DLD1 (cell line): ENCODE measurements at regions not wholly inside any gene's neighbourhood (a gene's known extent, or its start where the extent isn't known, plus 50 kb on each side); places are given as distances from the start of the nearest gene placed in this dataset.
"Not testable (repeated sequence)": the region's sequence is repeated elsewhere in the genome, so short reads cannot be mapped to it uniquely, and the experiment has no call there.

Experiments
- in situ Hi-C: cut with HindIII; loops from 2 replicates; pipeline ENCODE4 v1.10.0; 2017; ENCODE audit warnings: low sequenced_read_pairs

GRCh38 chr9:113661074-113661473, 197.5 kb downstream of the RGS3 start:
- in situ Hi-C loops: loop anchor here (25.0 kb wide), 1 partner anchor 249 kb away; the partner anchor contains the start of genes ALAD, C9orf43 and POLE3

GRCh38 chr9:113664181-113664875, 200.8 kb downstream of the RGS3 start:
- in situ Hi-C loops: loop anchor here (25.0 kb wide), 1 partner anchor 252 kb away; the partner anchor contains the start of genes ALAD, C9orf43 and POLE3

GRCh38 chr9:113665064-113665463, 201.5 kb downstream of the RGS3 start:
- in situ Hi-C loops: loop anchor here (25.0 kb wide), 1 partner anchor 253 kb away; the partner anchor contains the start of genes ALAD, C9orf43 and POLE3

- in situ Hi-C loops: loop anchor here (25.0 kb wide), 1 partner anchor 253 kb away; the partner anchor contains the start of genes ALAD, C9orf43 and POLE3
Observed at GRCh38 chr9:113665756-113666155, 202.2 kb downstream of the RGS3 start.

- in situ Hi-C loops: loop anchor here (25.0 kb wide), 1 partner anchor 256 kb away; the partner anchor contains the start of genes ALAD, C9orf43 and POLE3
Observed at GRCh38 chr9:113668061-113668460, 204.5 kb downstream of the RGS3 start.

GRCh38 chr9:113669522-113670115, 206.1 kb downstream of the RGS3 start:
- in situ Hi-C loops: loop anchor here (25.0 kb wide), 1 partner anchor 257 kb away; the partner anchor contains the start of genes ALAD, C9orf43 and POLE3

GRCh38 chr9:113673726-113674125, 202.4 kb upstream of the ZNF618 start:
- in situ Hi-C loops: loop anchor here (25.0 kb wide), 1 partner anchor 261 kb away; the partner anchor contains the start of genes ALAD, C9orf43 and POLE3

GRCh38 chr9:113674436-113674835, 201.7 kb upstream of the ZNF618 start:
- in situ Hi-C loops: loop anchor here (25.0 kb wide), 1 partner anchor 262 kb away; the partner anchor contains the start of genes ALAD, C9orf43 and POLE3

- in situ Hi-C loops: no loop called here
Observed at GRCh38 chr9:113675475-113675941, 200.6 kb upstream of the ZNF618 start.

- in situ Hi-C loops: no loop called here
Observed at GRCh38 chr9:113677057-113677456, 199.1 kb upstream of the ZNF618 start.

GRCh38 chr9:113677569-113677968, 198.5 kb upstream of the ZNF618 start:
- in situ Hi-C loops: no loop called here

GRCh38 chr9:113678119-113678858, 197.8 kb upstream of the ZNF618 start:
- in situ Hi-C loops: no loop called here

GRCh38 chr9:113678859-113679256, 197.3 kb upstream of the ZNF618 start:
- in situ Hi-C loops: no loop called here

GRCh38 chr9:113682297-113682771, 193.8 kb upstream of the ZNF618 start:
- in situ Hi-C loops: no loop called here

GRCh38 chr9:113685636-113686035, 190.5 kb upstream of the ZNF618 start:
- in situ Hi-C loops: not testable (repeated sequence)

- in situ Hi-C loops: no loop called here
Observed at GRCh38 chr9:113687107-113687679, 188.9 kb upstream of the ZNF618 start.

GRCh38 chr9:113687680-113688371, 188.3 kb upstream of the ZNF618 start:
- in situ Hi-C loops: no loop called here

- in situ Hi-C loops: no loop called here
Observed at GRCh38 chr9:113690055-113690740, 185.9 kb upstream of the ZNF618 start.

- in situ Hi-C loops: no loop called here
Observed at GRCh38 chr9:113692256-113692655, 183.9 kb upstream of the ZNF618 start.
